NCI-H1105 (cell line): ENCODE measurements at regions not wholly inside any gene's neighbourhood (a gene's known extent, or its start where the extent isn't known, plus 50 kb on each side); places are given as distances from the start of the nearest gene placed in this dataset.

Source experiments
- DNase-seq: peaks from one replicate; lab custom pipeline; 2025; lab: John Stamatoyannopoulos, UW

DNA sequence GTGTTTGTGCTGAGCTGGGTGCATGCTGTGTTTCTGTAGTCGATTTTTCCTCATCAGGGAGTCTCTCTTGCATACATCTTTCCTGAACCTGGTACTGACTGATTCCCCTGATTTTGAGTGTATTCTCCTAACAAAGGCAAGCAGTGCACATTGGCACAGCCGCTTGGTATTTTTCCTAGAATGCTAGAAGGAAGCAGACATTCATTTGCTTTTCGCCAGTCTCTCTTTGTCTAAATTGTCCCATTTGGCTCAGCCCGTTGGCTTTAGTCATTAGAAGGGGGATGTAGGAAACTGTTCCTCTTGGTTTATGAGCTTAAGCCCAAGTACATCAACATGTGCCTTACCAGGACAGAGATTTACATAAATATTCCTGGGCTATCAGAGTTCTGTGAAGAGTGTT lies 266.1 kb upstream of the TMTC4 start:
- no peak for DNase-seq

DNA sequence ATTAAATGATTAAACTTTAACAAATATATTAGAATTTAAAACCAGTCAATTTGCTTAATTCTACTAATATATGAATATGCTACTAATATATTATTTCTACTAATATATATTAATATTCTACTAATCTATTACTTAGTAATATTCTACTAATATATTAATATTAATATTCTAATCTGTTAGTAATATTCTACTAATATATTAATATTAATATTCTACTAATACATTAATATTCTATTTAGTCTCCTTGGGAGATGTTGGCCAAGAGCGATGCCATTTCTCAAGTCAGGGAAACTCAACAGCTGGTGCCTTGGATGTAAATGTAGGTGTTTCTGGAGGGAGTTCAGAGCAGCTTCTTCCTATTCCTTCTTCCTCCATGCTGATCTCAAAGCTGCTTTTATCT lies 259.2 kb upstream of the TMTC4 start:
- no peak for DNase-seq

DNA sequence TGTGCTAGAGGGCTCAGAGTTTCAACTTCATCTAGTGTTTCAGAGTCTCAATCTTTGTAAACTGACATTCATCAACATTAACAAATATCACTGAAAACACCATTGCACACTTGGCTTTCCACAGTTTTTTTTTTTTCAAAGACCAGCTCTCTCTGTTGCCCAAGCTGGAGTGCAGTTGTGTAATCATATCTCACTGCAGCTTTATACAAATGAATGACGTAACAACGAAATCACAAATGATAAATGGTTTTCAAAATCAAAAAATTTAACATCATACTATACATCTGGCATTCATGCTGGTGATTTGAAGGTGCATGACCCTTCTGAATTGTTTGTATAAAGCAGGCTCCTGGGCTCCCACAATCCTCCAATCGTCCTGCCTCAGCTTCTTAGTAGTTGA lies 248.0 kb upstream of the TMTC4 start:
- no peak for DNase-seq

DNA sequence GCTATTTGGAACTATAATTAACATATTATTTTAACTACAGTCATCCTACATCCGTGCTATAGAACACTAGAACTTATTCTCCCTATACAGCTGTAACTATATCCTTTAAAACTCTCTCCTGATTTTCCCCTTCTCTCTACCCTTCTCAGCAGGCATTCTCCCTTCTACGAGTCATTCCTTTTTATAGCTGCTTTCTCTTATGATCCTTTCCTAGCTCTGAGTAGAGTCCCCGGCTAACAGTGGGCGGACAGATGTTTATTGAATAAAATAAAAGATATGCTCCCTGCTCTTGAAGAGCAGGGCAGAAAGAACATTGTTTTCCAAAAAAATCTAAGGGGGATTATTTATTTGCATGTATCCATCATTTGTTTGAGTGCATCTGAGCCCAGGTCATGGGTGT lies 246.5 kb upstream of the TMTC4 start:
- DNase-seq, result no peak

DNA sequence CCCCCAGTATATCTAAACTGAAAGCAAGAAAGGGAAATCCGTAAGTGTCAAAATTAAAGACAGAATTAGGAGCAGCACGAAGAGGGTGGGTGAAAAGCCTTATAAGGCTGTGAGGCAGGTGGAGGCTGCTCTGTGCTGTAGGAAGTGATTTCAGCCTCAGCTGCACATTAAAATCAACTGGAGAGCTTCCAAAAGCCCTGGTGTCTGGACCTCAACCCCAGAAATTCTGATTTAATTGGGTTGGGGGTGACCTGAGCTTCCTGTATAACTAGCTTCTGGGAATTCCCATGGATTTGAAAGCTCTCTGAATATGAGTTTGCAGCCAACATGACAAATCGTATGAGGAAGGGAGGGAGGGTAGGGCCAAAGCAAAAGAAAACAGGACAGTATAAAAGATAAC lies 242.4 kb upstream of the TMTC4 start:
- no peak for DNase-seq

DNA sequence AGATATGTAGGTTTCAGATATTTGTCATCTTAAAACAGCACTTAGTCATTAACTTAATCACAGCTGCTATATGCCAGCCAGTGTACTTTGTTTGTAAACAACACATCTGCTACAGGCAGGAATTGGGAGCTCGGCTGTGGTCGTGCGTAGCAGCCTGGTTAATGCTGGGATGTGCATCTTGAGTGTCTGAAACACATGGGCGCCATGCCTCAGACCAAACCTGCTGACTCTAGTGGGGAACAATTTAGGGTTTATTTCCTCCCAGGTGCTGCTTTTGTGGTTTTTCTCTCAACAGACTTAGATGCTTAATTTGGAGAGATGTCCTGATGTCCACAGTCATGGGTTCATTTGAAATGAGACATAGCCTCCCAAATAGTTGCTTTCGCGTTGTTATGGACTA lies 238.5 kb upstream of the TMTC4 start:
- DNase-seq, result no peak

DNA sequence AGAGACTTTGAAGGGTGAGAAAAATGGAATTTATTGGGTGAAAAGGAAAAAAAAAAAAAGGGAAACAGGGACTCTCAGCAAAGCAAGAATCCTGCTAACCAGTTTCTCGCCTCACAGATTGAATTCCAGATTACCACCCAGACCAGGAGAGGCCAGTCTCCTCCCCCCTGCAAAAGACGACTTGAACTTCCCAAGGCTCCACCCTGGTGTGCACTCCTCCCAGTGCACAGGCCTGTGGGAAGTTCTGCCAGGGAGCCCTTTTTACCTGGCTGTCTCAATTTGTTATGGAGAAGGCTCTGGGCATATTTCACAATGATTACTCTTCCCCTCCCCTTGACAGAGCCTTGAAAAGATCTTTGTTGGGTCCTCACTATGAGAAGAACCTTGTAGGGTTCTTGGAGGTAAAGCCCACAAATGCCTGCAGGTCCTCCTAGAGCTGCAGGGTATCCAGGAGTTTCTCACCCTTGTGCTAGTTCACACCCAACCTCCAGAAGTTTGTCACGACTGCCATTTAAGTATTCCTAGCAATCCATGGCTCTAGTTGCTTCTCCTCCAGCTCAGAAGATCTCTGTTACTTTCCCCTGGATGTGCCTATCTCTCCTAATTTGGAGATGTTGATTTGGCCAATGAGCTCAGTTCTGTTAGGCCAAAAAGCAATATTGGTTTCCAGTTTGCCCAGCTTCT lies 229.8 kb upstream of the TMTC4 start:
- no peak for DNase-seq

DNA sequence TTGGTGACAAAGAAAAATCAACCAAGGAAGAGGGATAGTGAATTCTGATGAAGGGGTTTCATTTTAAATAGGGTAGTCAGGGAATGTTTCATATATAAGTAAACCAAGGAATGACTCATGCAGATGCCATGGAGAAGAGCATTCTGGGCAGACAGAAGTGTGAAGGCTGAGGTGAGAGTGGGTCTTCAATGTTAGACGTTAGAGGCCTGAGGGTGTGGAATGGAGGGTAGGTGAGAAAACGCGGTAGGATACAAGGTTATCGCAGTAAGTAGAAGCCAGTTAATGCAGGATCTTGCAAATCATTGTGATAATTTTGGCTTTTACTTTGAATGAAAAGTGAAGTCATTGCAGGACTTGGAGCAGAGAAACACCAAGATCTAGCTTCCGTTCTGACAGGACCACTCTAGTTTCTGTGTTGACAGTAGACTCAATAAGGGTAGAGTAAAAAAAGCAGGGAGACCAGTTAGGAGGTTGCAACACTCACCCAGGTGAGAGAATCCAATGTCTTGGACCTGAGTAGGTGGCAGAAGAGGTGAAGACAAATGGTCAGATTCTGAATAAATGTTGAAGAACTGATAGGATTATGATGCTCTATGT lies 225.2 kb upstream of the TMTC4 start:
- no peak for DNase-seq

DNA sequence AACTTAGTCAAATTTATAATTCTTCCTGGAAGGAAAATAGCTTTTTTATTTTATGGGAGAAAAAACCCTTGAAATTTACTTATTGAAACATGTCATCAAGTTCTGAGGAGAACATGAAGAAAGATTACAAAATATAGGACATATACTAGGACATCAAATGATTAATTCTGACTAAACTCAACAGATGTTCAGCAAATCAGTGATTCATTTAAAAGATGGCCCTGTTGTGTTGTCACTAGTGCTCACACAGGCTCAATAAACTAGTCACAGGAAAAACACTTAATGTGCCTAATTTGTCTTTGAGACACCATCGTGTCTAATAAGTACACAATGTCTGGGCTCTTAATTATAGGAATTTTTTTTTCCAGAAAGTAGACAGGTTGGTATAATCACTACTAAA lies 223.8 kb upstream of the TMTC4 start:
- DNase-seq, result no peak

DNA sequence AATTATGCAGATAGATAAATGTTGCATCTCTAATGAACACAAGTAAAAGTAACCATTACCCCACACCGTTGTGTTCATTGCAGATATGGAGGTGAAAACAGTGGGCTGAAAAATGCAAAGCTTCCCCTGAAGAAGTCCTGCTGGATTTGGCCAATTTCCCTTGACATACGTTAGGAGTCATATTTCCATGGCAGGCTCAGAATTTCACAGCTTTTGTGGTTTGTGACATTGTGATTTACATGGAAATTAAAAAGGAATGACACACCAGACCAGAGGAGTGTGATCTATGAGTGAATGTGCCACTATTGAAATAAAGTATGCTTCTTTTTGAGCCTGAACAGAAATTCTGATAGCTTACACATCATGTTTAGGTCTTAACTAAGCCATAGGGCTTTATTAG lies 221.1 kb upstream of the TMTC4 start:
- DNase-seq, result no peak

DNA sequence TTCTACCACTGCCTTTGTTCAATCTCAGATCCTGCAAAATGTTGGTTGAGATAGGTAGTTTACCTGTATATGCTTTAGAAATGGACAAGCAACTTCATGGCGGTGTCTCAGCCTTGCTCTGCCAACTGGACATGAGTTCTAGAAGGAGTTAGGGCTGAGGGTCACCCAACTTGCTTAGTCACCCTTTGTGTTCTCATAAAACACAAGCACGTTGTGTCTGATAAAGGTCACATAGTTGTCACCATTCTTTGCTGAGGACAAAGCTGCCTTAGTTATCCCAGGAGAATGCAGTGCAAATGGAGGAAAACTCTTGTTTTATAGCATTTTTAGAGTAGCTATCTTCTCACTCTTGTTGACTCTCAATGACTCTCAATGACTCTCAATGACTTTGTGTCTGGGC lies 218.4 kb upstream of the TMTC4 start:
- DNase-seq, result no peak

DNA sequence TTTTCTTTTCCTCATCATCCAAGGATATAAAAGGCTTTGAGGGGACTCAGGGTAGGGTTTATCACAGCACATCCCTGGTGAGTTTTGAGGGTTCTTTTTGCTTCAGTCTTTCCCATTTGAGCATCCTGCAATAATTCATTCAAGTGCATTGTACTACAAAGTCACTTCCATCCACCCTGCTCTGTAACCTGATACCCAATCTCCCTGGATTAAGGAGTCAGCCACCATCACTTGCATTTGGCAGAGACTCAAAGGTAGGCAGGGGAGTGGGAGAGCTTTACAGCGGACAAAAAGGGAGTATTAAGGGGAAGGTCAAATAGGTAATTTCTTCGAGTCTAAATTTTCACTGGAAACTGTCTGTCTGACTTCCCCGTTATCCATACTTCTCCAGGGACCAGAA lies 216.1 kb upstream of the TMTC4 start:
- no peak for DNase-seq

DNA sequence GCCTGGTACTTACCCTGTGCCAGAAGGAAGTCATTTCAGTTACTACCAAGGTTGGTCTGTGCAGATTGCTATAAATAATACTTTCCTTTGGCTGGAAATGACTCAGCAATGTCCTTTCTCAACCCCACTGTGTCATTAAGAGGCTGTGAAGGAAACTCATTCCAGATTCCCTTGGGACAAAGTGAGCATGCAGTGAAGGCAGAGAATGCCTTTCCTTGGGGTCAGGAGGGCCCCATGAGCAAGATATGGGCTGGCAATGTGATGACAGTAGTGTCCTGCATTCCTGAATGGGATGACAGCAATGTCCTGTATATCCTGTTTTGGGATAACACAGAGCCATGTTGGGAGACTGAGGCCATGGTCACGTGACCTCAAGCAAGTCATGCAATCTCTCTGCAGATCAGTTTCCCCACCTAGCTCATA lies 213.1 kb upstream of the TMTC4 start:
- no peak for DNase-seq

DNA sequence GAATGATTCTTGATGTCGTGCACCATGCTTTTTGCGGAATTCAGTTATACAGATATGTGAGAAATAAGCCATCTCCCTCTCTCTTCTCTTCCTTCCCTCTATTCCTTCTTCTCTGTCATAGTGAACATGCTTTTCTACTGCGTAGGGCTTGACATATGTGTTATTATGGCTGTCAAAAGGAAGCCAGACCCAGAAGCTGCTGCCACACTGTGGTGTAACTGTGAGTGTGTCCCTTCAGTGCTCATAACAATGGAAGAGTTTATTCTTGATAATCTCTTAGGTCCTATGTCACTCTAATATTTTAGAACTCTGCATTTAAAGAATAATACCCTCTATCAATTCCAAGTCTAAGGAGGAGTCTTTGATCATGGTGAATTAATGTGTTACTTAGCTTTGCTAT lies 208.9 kb upstream of the TMTC4 start:
- no peak for DNase-seq

DNA sequence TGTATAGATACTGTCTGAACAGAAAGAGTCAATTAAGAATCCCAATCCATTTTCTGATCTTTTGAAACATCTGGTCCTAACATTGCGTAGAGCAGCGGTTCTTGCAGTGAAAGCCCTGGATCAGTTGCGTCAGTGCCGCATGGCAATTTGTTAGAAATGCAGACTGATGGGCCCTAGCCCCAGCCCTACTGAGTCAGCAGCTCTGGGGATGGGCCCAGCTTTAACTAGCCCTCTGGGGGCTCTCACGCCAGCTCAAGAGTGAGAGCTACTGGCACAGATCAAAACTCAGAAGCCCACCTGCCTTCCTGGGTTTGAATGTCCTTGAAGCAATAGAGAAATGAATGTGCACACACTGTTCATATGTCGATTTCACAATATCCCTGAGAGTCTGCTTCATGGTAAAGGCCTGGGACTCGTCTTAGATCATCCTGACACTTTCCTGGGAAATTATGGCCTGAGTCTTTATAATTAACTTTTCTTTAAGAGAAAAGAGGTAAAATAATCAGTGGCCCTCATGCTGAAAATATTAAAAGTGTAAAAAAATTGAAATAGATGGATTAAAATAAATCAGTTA lies 206.8 kb upstream of the TMTC4 start:
- no peak for DNase-seq

DNA sequence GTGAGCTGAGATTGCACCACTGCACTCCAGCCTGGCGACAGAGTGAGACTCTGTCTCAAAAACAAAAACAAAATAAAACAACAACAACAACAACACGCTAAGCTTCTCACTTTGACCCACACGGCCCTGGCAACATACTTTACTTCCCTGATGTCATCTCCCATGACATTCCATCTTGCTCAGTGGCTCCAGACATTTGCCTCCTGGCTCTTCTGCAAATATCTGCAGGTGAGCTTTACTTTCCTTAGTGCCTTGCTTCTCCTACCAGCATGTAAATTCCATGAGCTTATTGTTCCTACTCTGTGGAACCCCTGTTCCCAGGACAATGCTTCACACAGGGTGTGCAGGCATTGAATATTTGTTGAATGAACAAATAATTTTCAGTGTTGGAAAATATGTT lies 205.6 kb upstream of the TMTC4 start:
- no peak for DNase-seq

DNA sequence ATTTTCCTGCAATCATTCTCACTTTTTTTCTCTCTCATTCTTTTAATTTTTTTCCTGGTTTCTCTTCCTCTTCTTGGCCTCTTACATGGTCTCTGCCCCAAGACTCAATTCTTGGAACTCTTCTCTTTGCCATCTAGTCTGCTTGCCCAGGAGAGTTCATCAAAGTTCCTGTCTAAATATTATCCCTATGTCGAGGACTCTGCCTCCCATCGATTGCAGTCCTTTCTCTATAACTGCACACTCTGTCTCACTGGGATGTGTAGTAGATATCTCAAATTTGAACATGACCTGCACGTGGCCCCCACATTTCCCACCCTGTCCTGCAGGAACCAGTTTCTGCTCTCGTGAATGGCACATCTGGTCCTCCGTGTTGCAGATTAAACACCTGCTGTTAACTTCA lies 204.7 kb upstream of the TMTC4 start:
- DNase-seq, result no peak

DNA sequence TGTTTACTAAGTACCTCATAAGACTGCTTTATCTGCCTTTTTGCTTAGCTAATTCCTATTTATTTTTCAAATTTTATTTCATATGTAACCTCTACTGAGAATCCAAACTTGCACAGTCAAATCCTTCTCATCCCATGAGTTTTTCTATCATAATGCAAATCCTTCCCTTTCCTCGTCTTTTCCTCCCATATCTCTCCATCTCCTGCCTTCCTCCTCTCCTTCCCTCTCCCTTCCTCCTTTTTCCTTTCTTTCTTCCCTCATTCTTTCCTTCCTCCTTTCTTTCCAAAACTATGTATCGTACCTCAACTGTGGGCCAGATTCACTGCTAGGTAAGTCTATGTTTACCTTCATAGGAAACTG lies 201.4 kb upstream of the TMTC4 start:
- no peak for DNase-seq

DNA sequence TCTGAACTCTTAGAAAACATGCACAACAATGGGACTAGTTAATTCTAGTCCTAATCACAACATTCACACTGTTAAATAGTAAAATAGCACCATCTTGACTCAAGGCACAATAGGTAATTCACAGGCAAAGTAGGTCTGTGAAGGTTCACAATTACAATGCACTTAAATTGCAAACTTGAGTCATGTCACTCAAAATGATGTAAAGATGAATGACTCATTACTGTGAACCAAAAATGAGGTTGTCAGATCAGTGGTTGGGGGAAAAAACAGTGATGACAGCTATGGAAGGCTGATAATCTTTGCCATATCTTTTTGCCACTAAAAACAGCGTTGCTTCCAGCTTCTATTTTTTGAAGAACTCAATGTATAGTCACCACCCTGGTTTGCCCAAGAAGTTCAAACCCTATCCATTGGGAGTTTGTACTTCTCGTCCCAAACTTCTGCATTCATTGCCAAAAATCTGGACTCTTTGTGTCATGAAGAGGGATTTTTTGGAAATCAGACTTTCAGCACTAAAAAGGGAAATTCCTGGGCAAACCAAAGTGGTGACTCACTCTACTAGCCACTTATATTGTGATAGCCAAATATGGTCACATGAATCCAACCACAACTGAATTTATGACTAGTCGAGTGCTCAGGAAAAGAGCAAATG lies 200.9 kb upstream of the TMTC4 start:
- no peak for DNase-seq

DNA sequence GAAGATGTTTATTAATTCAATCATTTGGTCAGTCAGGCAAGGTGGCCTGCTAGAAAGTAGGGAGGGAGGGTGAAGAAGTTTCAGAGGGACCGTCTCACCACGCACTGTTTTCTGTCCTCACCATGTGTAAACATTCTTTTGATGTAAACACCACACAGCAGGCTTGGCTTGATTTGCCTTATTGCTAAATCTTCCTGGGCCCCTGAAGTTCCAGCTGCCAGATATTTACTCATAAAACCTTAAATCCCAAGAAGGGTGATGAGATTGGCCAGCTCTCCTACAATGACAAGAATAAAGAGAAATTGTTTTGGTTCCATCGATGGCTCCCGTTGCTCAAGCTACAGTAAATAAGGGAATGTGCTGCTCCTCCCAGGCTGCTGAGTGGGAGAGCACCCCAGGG lies 198.2 kb upstream of the TMTC4 start:
- no peak for DNase-seq

DNA sequence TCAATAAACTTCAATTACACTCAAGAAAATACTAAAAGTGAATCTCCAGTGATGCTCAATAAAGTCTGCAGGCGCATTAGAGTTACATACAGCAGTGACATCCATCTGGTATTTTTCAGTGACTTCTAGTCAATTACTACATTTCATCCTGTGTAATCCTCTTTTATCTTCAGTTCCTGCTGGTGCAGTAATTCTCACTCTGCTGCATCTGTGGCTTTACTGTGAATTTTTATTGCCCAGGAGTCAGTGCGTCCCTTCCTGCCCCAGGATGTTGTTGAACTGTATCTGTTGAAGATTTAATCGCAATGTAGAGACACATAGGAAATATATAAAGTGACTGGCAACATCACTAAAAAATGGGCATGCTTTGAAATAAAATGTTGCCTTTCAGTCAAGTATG lies 196.3 kb upstream of the TMTC4 start:
- DNase-seq, result no peak

DNA sequence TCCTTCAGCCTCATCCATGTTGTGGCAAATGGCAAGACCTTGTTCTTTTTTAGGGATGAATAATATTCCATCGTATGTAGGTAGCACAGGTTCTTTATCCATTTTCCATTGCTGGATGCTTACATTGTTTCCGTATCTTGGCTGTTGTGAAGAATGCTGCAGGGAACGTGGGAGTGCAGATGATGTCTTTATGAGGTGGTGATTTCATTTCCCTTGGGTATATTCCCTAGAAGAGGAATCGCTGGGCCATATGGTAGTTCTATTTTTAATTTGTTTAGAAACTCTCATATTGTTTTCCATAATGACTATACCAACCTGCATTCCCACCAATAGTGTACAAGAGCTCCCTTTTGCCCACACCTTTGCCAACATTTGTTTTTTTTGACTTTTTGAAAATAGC lies 186.3 kb upstream of the TMTC4 start:
- no peak for DNase-seq

DNA sequence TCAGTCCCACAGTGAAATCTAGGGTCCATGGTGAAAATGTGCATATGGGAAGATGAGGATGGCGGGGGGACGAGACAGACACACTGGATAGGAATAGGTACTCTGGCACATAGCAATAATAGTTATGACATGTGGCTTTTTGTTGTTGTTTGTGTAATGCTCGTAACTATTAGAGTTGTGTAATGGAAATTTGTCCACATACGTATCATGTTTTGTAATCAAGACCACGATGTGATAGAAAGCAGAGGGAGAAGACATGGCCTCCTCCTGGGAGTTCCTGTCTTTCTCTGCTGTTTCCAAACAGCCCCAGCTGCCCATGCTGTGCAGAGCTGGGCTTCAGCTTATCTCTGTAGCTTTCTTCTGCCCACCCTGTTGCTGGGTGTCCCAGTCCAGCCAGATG lies 185.3 kb upstream of the TMTC4 start:
- DNase-seq, result no peak

DNA sequence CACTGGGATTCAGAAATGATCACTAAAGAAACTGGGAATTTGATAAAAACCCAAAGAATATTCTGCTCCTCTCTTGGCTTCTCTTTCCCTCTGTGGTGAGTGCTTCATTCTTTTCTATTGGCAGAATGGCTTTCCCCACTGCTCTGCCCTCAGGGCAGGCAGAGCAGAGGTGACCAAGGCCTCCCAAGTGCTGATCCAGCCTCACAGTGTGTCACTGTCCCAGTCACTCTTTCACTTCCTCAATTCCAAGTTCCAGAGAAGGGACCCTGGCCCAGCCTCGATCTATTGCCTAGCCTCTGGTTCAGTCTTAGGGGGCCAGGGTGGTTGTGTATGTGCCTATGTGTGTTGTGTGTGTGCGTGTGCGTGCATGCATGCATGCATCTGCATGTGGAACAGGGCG lies 180.6 kb upstream of the TMTC4 start:
- no peak for DNase-seq
